Smooth muscle cell (in vitro differentiated cells): ENCODE measurements at regions not wholly inside any gene's neighbourhood (a gene's known extent, or its start where the extent isn't known, plus 50 kb on each side); places are given as distances from the start of the nearest gene placed in this dataset.

Experiments
- DNase-seq: peaks from one replicate; lab custom pipeline; 2025; ENCODE audit not compliant: unreplicated experiment; lab: John Stamatoyannopoulos, UW
- H2AFZ ChIP-seq: fragments of 200-600 bp; sonication (generic); 2 replicates; pipeline ENCODE4 v1.6.0; 2016; ENCODE audit warnings: antibody characterized with exemption, low read depth, mild to moderate bottlenecking
- H3F3A ChIP-seq: fragments of 200-600 bp; sonication (generic); 2 replicates; pipeline ENCODE4 v1.6.0; 2017; ENCODE audit warnings: antibody characterized with exemption, low read depth
- H3K27ac ChIP-seq: fragments of 200-600 bp; sonication (generic); 2 replicates; pipeline ENCODE4 v1.5.1; 2016; ENCODE audit warnings: low read depth, mild to moderate bottlenecking
- H3K27me3 ChIP-seq: fragments of 200-600 bp; sonication (generic); 2 replicates; pipeline ENCODE4 v1.6.1; 2016; ENCODE audit warnings: low read depth, mild to moderate bottlenecking
- H3K36me3 ChIP-seq: fragments of 200-600 bp; sonication (generic); 2 replicates; pipeline ENCODE4 v1.5.1; 2016; ENCODE audit warnings: low read depth
- H3K4me1 ChIP-seq: fragments of 200-600 bp; sonication (generic); 2 replicates; pipeline ENCODE4 v1.5.1; 2016; ENCODE audit warnings: low read depth
- H3K4me2 ChIP-seq: fragments of 200-600 bp; sonication (generic); 2 replicates; pipeline ENCODE4 v1.6.0; 2016; ENCODE audit warnings: mild to moderate bottlenecking
- H3K4me3 ChIP-seq: fragments of 200-600 bp; sonication (generic); 2 replicates; pipeline ENCODE4 v1.5.1; 2016; ENCODE audit warnings: mild to moderate bottlenecking
- H3K79me2 ChIP-seq: fragments of 200-600 bp; sonication (generic); 2 replicates; pipeline ENCODE4 v1.6.0; 2016; ENCODE audit warnings: low read depth, mild to moderate bottlenecking
- H3K9ac ChIP-seq: fragments of 200-600 bp; sonication (generic); 2 replicates; pipeline ENCODE4 v1.6.0; 2016; ENCODE audit warnings: low read depth
- H3K9me3 ChIP-seq: fragments of 200-600 bp; sonication (generic); replicated peaks from 2 replicates; pipeline ENCODE4 v1.5.1; 2016; ENCODE audit warnings: low read depth
- H4K20me1 ChIP-seq: fragments of 200-600 bp; sonication (generic); 2 replicates; pipeline ENCODE4 v1.6.0; 2016; ENCODE audit warnings: low read depth
- WGBS: methylation state at CpG from one replicate; pipeline ENCODE4 v1.1.7; 2016; ENCODE audit warnings: low lambda C conversion rate; 5-methylcytosine and 5-hydroxymethylcytosine counted together
- TF ChIP-seq, protein P1 (sequence below): fragments of 200-600 bp; sonication (generic); IDR thresholded peaks from 2 replicates; pipeline ENCODE4 v1.5.1; 2017; ENCODE audit warnings: borderline replicate concordance, mild to moderate bottlenecking, antibody characterized with exemption; ENCODE audit not compliant: insufficient read depth, poor library complexity, severe bottlenecking

DNA sequence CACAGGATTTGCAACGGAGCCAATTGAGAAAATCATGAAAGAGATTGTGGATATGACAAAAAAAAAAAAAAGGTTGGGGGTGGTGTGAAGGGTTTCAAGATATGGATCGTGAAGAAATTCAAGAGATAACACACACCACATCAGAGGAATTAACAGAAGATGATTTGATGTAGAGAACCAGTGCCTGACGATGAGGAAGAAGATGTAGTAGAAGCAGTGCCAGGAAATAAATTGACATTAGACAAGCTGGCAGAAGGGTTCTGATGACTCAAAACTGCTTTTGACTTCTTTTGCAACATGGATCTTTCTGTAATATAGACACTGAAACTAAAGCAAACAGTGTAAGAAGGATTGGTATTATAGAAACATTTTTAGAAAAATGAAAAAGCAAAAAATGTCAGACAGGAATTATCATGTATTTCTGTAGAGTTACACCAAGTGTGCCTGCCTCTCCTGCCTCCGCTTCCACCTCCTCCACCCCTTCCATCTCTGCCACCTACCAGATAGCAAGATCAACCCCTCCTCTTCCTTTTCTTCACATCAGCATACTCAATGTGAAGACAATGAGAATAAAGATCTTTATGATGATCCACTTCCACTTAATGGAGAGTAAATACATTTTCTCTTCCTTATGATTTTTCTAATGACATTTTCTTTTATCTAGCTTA, 127.5 kb upstream of the OTUD4 start:
- no peak overlapping the region for H3K9ac ChIP-seq
- H3K27me3 ChIP-seq: no peaks in the 10 kb centered on the region
- TF ChIP-seq, protein P1, sequence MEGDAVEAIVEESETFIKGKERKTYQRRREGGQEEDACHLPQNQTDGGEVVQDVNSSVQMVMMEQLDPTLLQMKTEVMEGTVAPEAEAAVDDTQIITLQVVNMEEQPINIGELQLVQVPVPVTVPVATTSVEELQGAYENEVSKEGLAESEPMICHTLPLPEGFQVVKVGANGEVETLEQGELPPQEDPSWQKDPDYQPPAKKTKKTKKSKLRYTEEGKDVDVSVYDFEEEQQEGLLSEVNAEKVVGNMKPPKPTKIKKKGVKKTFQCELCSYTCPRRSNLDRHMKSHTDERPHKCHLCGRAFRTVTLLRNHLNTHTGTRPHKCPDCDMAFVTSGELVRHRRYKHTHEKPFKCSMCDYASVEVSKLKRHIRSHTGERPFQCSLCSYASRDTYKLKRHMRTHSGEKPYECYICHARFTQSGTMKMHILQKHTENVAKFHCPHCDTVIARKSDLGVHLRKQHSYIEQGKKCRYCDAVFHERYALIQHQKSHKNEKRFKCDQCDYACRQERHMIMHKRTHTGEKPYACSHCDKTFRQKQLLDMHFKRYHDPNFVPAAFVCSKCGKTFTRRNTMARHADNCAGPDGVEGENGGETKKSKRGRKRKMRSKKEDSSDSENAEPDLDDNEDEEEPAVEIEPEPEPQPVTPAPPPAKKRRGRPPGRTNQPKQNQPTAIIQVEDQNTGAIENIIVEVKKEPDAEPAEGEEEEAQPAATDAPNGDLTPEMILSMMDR: no peak
- H4K20me1 ChIP-seq: no peaks in the 10 kb centered on the region
- no peaks in the 10 kb centered on the region for H3F3A ChIP-seq
- no peak overlapping the region for H3K4me3 ChIP-seq
- H3K4me2 ChIP-seq: no peak overlapping the region
- no peaks in the 10 kb centered on the region for H3K79me2 ChIP-seq
- H3K4me1 ChIP-seq: no peaks in the 10 kb centered on the region
- DNase-seq: no peak
- no peaks in the 10 kb centered on the region for H3K9me3 ChIP-seq
- 87% methylated on average over 4 of the region's 4 CpGs for WGBS
- no peak overlapping the region for H2AFZ ChIP-seq
- no peaks in the 10 kb centered on the region for H3K36me3 ChIP-seq
- H3K27ac ChIP-seq: no peak overlapping the region

DNA sequence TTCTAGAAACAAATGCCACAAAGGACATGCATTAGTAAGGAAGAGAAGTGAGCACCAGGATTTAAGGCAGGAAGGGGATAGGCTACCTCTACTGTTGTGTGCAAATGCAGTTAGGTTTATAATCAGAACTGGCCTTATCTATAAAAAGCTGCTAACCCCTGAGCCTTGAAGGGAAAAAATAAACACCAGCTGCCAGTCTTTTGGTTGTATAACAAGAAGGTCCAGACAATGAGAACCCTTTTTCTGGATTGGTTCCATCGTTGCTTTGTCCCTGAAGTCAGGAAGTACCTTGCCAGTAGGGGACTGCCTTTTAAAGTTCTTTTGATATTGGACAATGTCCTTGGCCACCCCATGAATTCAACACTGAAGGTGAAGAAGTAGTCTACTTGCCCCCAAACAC, 126.7 kb upstream of the OTUD4 start:
- no peaks in the 10 kb centered on the region for H3K36me3 ChIP-seq
- H2AFZ ChIP-seq: no peak overlapping the region
- no peaks in the 10 kb centered on the region for H4K20me1 ChIP-seq
- no peaks in the 10 kb centered on the region for H3F3A ChIP-seq
- H3K4me2 ChIP-seq: no peak overlapping the region
- DNase-seq: no peak
- TF ChIP-seq, protein P1: no peak
- H3K4me1 ChIP-seq: no peaks in the 10 kb centered on the region
- no peaks in the 10 kb centered on the region for H3K9me3 ChIP-seq
- H3K79me2 ChIP-seq: no peaks in the 10 kb centered on the region
- no peak overlapping the region for H3K9ac ChIP-seq
- H3K4me3 ChIP-seq: no peak overlapping the region
- no peaks in the 10 kb centered on the region for H3K27me3 ChIP-seq
- H3K27ac ChIP-seq: no peak overlapping the region
- 95% methylated on average over 1 of the region's 1 CpG for WGBS

DNA sequence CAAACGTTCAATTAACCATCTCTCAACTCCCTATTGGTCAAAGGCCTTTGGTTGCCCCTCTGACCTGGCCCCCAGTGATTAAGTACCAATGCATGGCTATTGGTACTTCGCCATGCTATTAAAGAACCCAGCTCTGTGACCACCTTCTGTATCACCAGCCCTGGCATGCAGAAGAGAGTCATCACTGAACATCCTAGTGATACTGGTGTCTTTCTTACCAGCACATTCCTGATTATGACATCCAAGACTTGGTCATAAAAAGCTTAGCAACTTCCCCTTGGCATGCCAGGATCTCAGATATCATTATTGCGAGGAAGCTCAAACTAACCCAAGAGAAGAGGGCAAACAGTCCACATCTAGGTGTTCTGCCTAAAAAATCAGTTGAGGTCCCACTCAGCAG, 122.3 kb upstream of the OTUD4 start:
- Histone ChIP-seq H3K9ac (no peak overlapping the region), H2AFZ (no peak overlapping the region), H3K79me2 (no peaks in the 10 kb centered on the region), H3K27ac (no peak overlapping the region), H3F3A (peaks cover 8% of the 10 kb centered on the region), H3K27me3 (no peaks in the 10 kb centered on the region), H3K4me3 (no peak overlapping the region), H3K9me3 (no peaks in the 10 kb centered on the region), H3K4me2 (no peak overlapping the region), H3K36me3 (no peaks in the 10 kb centered on the region), H3K4me1 (peaks cover 15% of the 10 kb centered on the region), H4K20me1 (no peaks in the 10 kb centered on the region)
- 92% methylated on average over 3 of the region's 3 CpGs for WGBS
- TF ChIP-seq, protein P1: no peak
- no peak for DNase-seq
